HEK293T (cell line): ENCODE measurements at regions not wholly inside any gene's neighbourhood (a gene's known extent, or its start where the extent isn't known, plus 50 kb on each side); places are given as distances from the start of the nearest gene placed in this dataset.

Experiments used
- CTCF ChIA-PET: fragments of 350-600 bp; formaldehyde crosslinking; extraction: SDS; loops from one replicate; lab custom pipeline; 2021; ENCODE audit warnings: antibody characterized with exemption, inconsistent platforms; lab: Yijun Ruan, JAX
- POLR2A ChIA-PET: fragments of 350-600 bp; formaldehyde crosslinking; extraction: SDS; loops from one replicate; lab custom pipeline; 2020; ENCODE audit warnings: antibody characterized with exemption, inconsistent platforms; lab: Yijun Ruan, JAX
- DNase-seq: peaks from one replicate; pipeline ENCODE4 v3.0.0; 2012; ENCODE audit warnings: mixed read lengths; ENCODE audit errors: extremely low spot score
- ARNT ChIP-seq: fragments of 450-650 bp; IDR thresholded peaks from 2 replicates; pipeline ENCODE4 v1.6.1; 2017; ENCODE audit warnings: mild to moderate bottlenecking
- BHLHE40 ChIP-seq: fragments of 450-650 bp; IDR thresholded peaks from 2 replicates; pipeline ENCODE4 v1.6.1; 2016; ENCODE audit warnings: mild to moderate bottlenecking, moderate library complexity, borderline replicate concordance
- CTBP1 ChIP-seq: fragments of 450-650 bp; IDR thresholded peaks from 2 replicates; pipeline ENCODE4 v1.6.1; 2016; ENCODE audit warnings: borderline replicate concordance
- ELF4 ChIP-seq: fragments of 450-650 bp; IDR thresholded peaks from 2 replicates; pipeline ENCODE4 v1.6.1; 2017; ENCODE audit warnings: antibody characterized with exemption
- FOXA1 ChIP-seq: fragments of 450-650 bp; IDR thresholded peaks from 2 replicates; pipeline ENCODE4 v1.6.1; 2016; ENCODE audit warnings: mild to moderate bottlenecking
- FOXK2 ChIP-seq: fragments of 450-650 bp; IDR thresholded peaks from 2 replicates; pipeline ENCODE4 v1.6.1; 2016; ENCODE audit warnings: mild to moderate bottlenecking
- FOXM1 ChIP-seq: fragments of 450-650 bp; IDR thresholded peaks from 2 replicates; pipeline ENCODE4 v1.6.1; 2017; ENCODE audit warnings: mild to moderate bottlenecking, borderline replicate concordance
- HDGF ChIP-seq: fragments of 450-650 bp; IDR thresholded peaks from 2 replicates; pipeline ENCODE4 v1.6.1; 2017; ENCODE audit warnings: antibody characterized with exemption, borderline replicate concordance
- L3MBTL2 ChIP-seq: fragments of 450-650 bp; conservative IDR thresholded peaks from 2 replicates; pipeline ENCODE4 v1.6.1; 2016; ENCODE audit warnings: mild to moderate bottlenecking
- LEF1 ChIP-seq: fragments of 450-650 bp; IDR thresholded peaks from 2 replicates; pipeline ENCODE4 v1.6.1; 2017; ENCODE audit warnings: mild to moderate bottlenecking, borderline replicate concordance
- NFRKB ChIP-seq: fragments of 450-650 bp; IDR thresholded peaks from 2 replicates; pipeline ENCODE4 v1.6.1; 2016; ENCODE audit warnings: mild to moderate bottlenecking, moderate library complexity
- PKNOX1 ChIP-seq: fragments of 450-650 bp; IDR thresholded peaks from 2 replicates; pipeline ENCODE4 v1.6.1; 2016
- SP1 ChIP-seq: fragments of 450-650 bp; IDR thresholded peaks from 2 replicates; pipeline ENCODE4 v1.6.1; 2017
- SUZ12 ChIP-seq: fragments of 450-650 bp; IDR thresholded peaks from 2 replicates; pipeline ENCODE4 v1.6.1; 2016; ENCODE audit warnings: mild to moderate bottlenecking
- TARDBP ChIP-seq: fragments of 450-650 bp; IDR thresholded peaks from 2 replicates; pipeline ENCODE4 v1.6.1; 2016
- ZNF384 ChIP-seq: fragments of 450-650 bp; IDR thresholded peaks from 2 replicates; pipeline ENCODE4 v1.6.1; 2016

- ChIA-PET POLR2A (no interaction called here), CTCF (no interaction called here)
- DNase-seq, result no peak
- TF ChIP-seq L3MBTL2 (no peak), SP1 (no peak), ELF4 (no peak), HDGF (no peak)
Measured at GRCh38 chr21:29238053-29238966, 60.4 kb upstream of the BACH1 start.

- ChIA-PET CTCF (no interaction called here), POLR2A (no interaction called here)
Measured at GRCh38 chr21:29238967-29239290, 59.8 kb upstream of the BACH1 start.

DNA sequence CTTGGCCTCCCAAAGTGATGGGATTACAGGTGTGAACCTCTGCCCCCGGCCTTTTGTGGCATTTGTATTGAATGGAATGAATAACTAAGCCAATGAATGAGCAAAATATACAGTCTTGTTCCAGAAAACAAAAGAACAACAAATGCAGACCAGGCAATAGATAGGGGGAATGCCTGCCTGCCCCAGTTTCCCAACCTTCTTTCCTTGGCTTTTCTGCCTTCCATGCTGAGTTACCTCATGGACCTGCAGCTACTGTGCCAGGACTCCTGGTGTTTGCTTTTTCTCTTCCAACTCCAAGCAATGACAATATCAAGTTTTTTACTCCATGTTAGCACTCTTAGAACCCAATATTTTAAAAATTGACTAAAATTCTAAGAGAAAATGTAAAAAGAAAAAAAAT lies 58.6 kb upstream of the BACH1 start:
- no peak for TF ChIP-seq TARDBP
- TF ChIP-seq FOXM1, result no peak
- no peak for TF ChIP-seq FOXK2
- no peak for TF ChIP-seq LEF1
- no peak for TF ChIP-seq FOXA1
- TF ChIP-seq PKNOX1, result no peak
- TF ChIP-seq CTBP1, result no peak
- TF ChIP-seq L3MBTL2, result no peak
- no peak for TF ChIP-seq BHLHE40
- TF ChIP-seq SP1, result no peak
- TF ChIP-seq SUZ12, result no peak
- no peak for TF ChIP-seq ARNT
- no peak for TF ChIP-seq ZNF384
- TF ChIP-seq NFRKB, result no peak
- no peak for TF ChIP-seq ELF4
- no peak for TF ChIP-seq HDGF
- ChIA-PET POLR2A (no interaction called here), CTCF (no interaction called here)
- no peak for DNase-seq

More at GRCh38 chr21:29238967-29239290, 59.8 kb upstream of the BACH1 start:
- TF ChIP-seq ELF4, result no peak
- no peak for TF ChIP-seq FOXK2
- TF ChIP-seq SP1, result no peak
- no peak for TF ChIP-seq BHLHE40
- TF ChIP-seq PKNOX1, result no peak
- no peak for TF ChIP-seq FOXA1
- TF ChIP-seq HDGF, result no peak
- TF ChIP-seq TARDBP, result no peak
- TF ChIP-seq CTBP1, result no peak
- TF ChIP-seq ZNF384, result no peak
- TF ChIP-seq SUZ12, result no peak
- no peak for TF ChIP-seq FOXM1
- TF ChIP-seq ARNT, result no peak
- TF ChIP-seq NFRKB, result no peak
- TF ChIP-seq LEF1, result no peak
- TF ChIP-seq L3MBTL2, result no peak
- no peak for DNase-seq

DNA sequence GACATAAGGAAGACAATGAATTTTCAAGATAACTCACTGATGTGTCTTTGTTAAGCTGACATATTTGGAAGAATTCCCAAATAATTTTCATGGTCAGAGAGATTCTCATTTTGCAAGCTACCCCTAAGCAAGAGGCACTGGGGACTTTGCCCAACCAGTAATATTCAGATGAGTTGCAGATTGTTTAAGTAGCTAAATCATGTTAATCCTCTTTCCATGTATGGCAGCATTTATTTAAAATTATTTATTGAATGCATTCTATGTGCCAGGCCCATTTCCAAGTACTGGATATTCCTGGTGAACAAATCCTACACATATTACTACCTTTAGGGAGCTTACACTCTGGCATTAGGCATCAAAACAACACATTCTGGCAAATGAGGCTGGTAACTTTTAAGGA lies 56.5 kb upstream of the BACH1 start:
- no peak for TF ChIP-seq CTBP1
- no peak for TF ChIP-seq PKNOX1
- no peak for TF ChIP-seq SUZ12
- DNase-seq, result no peak
- ChIA-PET POLR2A (no interaction called here), CTCF (no interaction called here)

DNA sequence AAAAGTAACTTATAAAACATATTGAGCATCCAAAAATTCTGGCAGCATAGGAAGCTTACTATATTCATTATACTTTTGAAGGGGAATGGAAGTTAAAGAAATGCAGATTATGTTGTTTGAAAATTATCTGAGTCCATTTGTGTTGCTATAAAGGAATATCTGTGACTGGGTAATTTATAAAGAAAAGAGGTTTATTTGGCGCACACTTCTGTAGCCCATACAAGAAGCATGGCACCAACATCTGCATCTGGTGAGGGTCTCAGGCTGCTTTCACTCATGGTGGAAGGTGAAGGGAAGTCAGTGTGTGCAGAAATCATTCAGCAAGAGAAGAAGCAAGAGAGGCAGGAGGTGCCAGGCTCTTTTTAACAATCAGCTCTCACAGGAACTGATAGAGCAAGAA lies 55.5 kb upstream of the BACH1 start:
- ChIA-PET POLR2A (no interaction called here), CTCF (no interaction called here)
- TF ChIP-seq SP1 (no peak), FOXK2 (no peak), FOXA1 (no peak), ARNT (no peak), ELF4 (no peak)
- DNase-seq, result no peak

DNA sequence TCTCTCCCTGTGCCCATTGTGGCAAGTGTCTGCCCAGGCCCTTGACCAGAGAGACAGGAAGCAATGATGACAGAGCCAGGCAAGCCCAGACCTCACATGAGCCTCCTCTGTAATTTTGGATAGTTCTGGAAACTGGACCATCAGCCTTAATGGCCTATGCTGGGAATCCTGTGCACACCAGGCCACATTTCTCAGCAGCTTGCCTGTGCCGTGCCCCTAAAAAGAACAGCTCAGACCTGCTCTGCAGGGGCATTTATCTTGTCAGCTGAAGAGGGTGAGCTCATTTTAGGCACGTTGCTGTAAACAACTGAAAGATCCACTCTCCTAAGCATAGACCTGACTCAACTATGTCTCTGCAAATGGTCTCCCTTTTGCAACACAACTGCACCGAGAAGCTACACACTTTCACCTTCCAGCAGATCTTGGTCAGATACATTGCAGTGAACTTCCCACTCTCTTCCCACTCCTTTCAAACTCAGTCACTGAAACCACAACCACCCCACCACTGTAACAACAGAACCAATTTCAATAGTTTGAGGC lies 53.5 kb upstream of the BACH1 start:
- POLR2A ChIA-PET, result interaction anchor here (0.7 kb wide), 1 partner anchor 53 kb away, joined by 3 read pairs; the partner anchor contains the start of gene BACH1

More for the DNA sequence above, 53.5 kb upstream of the BACH1 start:
- DNase-seq, result no peak
- CTCF ChIA-PET, result interaction anchor here (1.0 to 1.4 kb wide), 2 partner anchors 10 to 12 kb away, joined by 3 read pairs; no protein-coding TSS in a partner anchor
- no peak for TF ChIP-seq FOXK2
- TF ChIP-seq L3MBTL2, result no peak
- no peak for TF ChIP-seq SUZ12
- TF ChIP-seq ARNT, result no peak
- no peak for TF ChIP-seq FOXM1
- TF ChIP-seq ZNF384, result no peak
- no peak for TF ChIP-seq HDGF
- no peak for TF ChIP-seq BHLHE40
- TF ChIP-seq SP1, result no peak
- TF ChIP-seq CTBP1, result no peak
- no peak for TF ChIP-seq ELF4
- TF ChIP-seq FOXA1, result no peak
- TF ChIP-seq TARDBP, result no peak
